K562 (cell line): ENCODE measurements at regions not wholly inside any gene's neighbourhood (a gene's known extent, or its start where the extent isn't known, plus 50 kb on each side); places are given as distances from the start of the nearest gene placed in this dataset.

ENCODE experiments used
- CHD1 ChIP-seq: fragments of 200-600 bp; sonication (generic); IDR thresholded peaks from one replicate; pipeline ENCODE4 v1.6.1; 2012; ENCODE audit warnings: mild to moderate bottlenecking, moderate library complexity, low read length, inconsistent platforms
- CHD2 ChIP-seq: IDR thresholded peaks from 2 replicates; pipeline ENCODE4 v1.6.1; 2011; ENCODE audit warnings: low read depth, low read length
- CHD7 ChIP-seq: fragments of 200-600 bp; sonication (generic); IDR thresholded peaks from one replicate; pipeline ENCODE4 v1.6.1; 2012; ENCODE audit warnings: mild to moderate bottlenecking, low read depth, low read length, inconsistent platforms
- PPARD ChIP-seq: fragments of 250-450 bp; sonication (Bioruptor Pico); IDR thresholded peaks from 2 replicates; pipeline ENCODE4 v1.8.0; 2022; ENCODE audit warnings: inconsistent platforms, mild to moderate bottlenecking, moderate library complexity
- TCF7L2 ChIP-seq: fragments of 150-350 bp; IDR thresholded peaks from 2 replicates; pipeline ENCODE4 v1.6.1; 2016; ENCODE audit warnings: low read depth, mild to moderate bottlenecking, low read length, moderate library complexity
- THAP12 ChIP-seq: fragments of 250-450 bp; sonication (Bioruptor Pico); IDR thresholded peaks from 2 replicates; pipeline ENCODE4 v1.9.0; 2021; ENCODE audit warnings: mild to moderate bottlenecking, inconsistent platforms
- ZNF253 ChIP-seq: fragments of 250-450 bp; sonication (Bioruptor Pico); conservative IDR thresholded peaks from 2 replicates; pipeline ENCODE4 v1.6.1; 2021; ENCODE audit warnings: mild to moderate bottlenecking

GRCh38 chr6:82095091-82095490 is 152.5 kb downstream of the IBTK start (continued):
- no peak for TF ChIP-seq CHD7
- no peak for TF ChIP-seq PPARD
- TF ChIP-seq CHD1: no peak
- no peak for TF ChIP-seq TCF7L2
- no peak for TF ChIP-seq ZNF253 (CRISPR knock-in tag)
- no peak for TF ChIP-seq THAP12 (CRISPR knock-in tag)
- TF ChIP-seq CHD2: peak; percentile 63; the same call in 1 of the 2 replicates
